Neural progenitor cell (in vitro differentiated cells): ENCODE measurements at regions not wholly inside any gene's neighbourhood (a gene's known extent, or its start where the extent isn't known, plus 50 kb on each side); places are given as distances from the start of the nearest gene placed in this dataset.

Experiments
- CTCF ChIP-seq: fragments of 200-600 bp; sonication (generic); IDR thresholded peaks from 2 replicates; pipeline ENCODE4 v1.5.1; 2017; ENCODE audit warnings: antibody characterized with exemption, mild to moderate bottlenecking
- EZH2 ChIP-seq: fragments of 200-600 bp; sonication (generic); IDR thresholded peaks from 2 replicates; pipeline ENCODE4 v1.6.1; 2017; ENCODE audit warnings: antibody characterized with exemption, mild to moderate bottlenecking, moderate library complexity
- EZH2phosphoT487 ChIP-seq: fragments of 200-600 bp; sonication (generic); IDR thresholded peaks from 2 replicates; pipeline ENCODE4 v1.6.1; 2017; ENCODE audit warnings: antibody characterized with exemption

- no peak for TF ChIP-seq EZH2
- TF ChIP-seq CTCF = no peak
- no peak for TF ChIP-seq EZH2phosphoT487
Measured at GRCh38 chr7:156261581-156261980, 379.0 kb upstream of the RNF32 start.
